ENCODE measurements at regions not wholly inside any gene's neighbourhood (a gene's known extent, or its start where the extent isn't known, plus 50 kb on each side); places are given as distances from the start of the nearest gene placed in this dataset.
A peak's percentile ranks its signal among the peaks of the same experiment; 100 is the strongest.

DNA sequence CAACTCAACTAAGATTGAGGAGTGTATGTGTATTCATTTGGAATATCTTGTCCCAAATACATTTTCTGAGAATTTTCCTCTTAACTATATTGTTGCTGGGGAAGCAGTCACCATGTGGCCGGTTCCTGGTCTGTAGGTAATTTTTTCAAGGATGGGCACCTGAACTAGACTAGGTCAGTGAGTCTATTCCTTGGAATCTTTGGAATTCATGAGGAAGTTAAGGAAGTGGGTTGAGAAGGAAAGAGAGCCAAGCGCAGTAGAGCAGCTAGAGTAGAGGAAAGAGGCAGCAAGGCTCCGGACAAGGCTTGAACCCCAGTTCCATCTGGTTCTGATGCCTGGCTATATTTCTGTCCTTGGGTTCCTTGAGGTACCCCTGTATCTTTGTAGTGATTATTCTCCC is 183.7 kb downstream of the DACT1 start:
- Histone ChIP-seq H3K36me3 (no peaks in the 10 kb centered on the region), H3K4me1 (peaks cover 9 to 17% of the 10 kb centered on the region in 2 donors), H3K9me3 (no peaks in the 10 kb centered on the region), H3K4me3 (no peak overlapping the region), H3K27me3 (no peaks in the 10 kb centered on the region), H3K27ac (no peak overlapping the region)
- ATAC-seq (no peak), DNase-seq (no peak)
- intact Hi-C loops (cut with DNase I; ENCODE audit: low total_unique reads), result loop anchor here (5.0 kb wide), 1 partner anchor 184 kb away; the partner anchor contains the start of gene DACT1
- TF ChIP-seq, protein P1, sequence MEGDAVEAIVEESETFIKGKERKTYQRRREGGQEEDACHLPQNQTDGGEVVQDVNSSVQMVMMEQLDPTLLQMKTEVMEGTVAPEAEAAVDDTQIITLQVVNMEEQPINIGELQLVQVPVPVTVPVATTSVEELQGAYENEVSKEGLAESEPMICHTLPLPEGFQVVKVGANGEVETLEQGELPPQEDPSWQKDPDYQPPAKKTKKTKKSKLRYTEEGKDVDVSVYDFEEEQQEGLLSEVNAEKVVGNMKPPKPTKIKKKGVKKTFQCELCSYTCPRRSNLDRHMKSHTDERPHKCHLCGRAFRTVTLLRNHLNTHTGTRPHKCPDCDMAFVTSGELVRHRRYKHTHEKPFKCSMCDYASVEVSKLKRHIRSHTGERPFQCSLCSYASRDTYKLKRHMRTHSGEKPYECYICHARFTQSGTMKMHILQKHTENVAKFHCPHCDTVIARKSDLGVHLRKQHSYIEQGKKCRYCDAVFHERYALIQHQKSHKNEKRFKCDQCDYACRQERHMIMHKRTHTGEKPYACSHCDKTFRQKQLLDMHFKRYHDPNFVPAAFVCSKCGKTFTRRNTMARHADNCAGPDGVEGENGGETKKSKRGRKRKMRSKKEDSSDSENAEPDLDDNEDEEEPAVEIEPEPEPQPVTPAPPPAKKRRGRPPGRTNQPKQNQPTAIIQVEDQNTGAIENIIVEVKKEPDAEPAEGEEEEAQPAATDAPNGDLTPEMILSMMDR (IDR thresholded peaks at IDR 0.05 in 4 of 5, conservative IDR thresholded peaks at IDR 0.05 in 1 of 5), result no peak
- no peak for TF ChIP-seq POLR2A (IDR thresholded peaks at IDR 0.05)
- in situ Hi-C loops (cut with MboI; ENCODE audit: low sequenced_read_pairs in 4 of 4), result no loop called here

DNA sequence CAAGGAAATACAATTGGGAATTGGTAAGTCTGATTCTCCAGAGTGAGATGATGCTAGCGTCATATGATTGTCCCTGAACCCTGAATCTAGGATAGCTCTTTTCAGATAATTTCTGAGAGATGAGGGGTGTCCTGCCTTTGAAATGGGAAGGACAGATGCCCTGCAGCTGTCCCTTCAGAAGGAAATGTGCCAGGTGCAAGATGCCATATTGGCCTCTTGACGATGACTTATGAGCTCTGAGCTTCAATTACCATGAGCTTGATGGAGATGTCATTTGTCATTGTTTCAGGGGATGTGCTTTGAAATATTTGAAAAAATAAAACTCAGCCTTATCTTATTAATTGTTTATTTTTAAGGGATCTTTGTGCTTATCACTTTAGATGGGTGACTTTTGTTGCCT is 185.1 kb downstream of the DACT1 start:
- intact Hi-C loops (cut with DNase I; ENCODE audit: low total_unique reads) (loop anchor here (5.0 kb wide), 1 partner anchor 186 kb away; the partner anchor contains the start of gene DACT1), in situ Hi-C loops (cut with MboI; ENCODE audit: low sequenced_read_pairs in 4 of 4) (no loop called here)
- no peaks in the 10 kb centered on the region for H3K36me3 ChIP-seq
- H3K4me3 ChIP-seq, result no peak overlapping the region
- peaks cover 9 to 17% of the 10 kb centered on the region in 2 donors for H3K4me1 ChIP-seq
- TF ChIP-seq, protein P1 (IDR thresholded peaks at IDR 0.05 in 4 of 5, conservative IDR thresholded peaks at IDR 0.05 in 1 of 5), result no peak
- no peak for TF ChIP-seq POLR2A (IDR thresholded peaks at IDR 0.05)
- no peak for DNase-seq
- ATAC-seq, result no peak
- no peaks in the 10 kb centered on the region for H3K27me3 ChIP-seq
- no peak overlapping the region for H3K27ac ChIP-seq
- no peaks in the 10 kb centered on the region for H3K9me3 ChIP-seq

DNA sequence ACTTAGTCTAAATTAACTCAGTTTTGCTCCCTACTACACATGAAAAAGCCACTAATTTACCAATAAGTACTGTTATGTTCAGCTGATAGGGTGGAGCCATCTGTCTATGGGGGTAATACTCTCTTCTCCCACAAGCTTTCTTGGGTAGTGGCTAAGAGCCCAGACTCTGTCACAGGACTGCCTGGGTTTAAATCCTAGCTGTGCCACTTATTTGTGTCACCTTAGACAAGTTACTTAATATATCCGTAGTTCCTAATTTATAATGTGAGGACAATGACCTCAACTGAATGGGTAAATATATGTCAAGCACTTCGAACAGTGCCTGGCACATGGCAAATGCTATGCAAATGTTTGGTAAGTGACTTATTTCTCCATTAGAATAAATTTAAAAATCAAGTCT is 185.6 kb downstream of the DACT1 start:
- H3K36me3 ChIP-seq, result no peaks in the 10 kb centered on the region
- no peaks in the 10 kb centered on the region for H3K9me3 ChIP-seq
- no peak overlapping the region for H3K4me3 ChIP-seq
- intact Hi-C loops (cut with DNase I; ENCODE audit: low total_unique reads), result loop anchor here (5.0 kb wide), 1 partner anchor 186 kb away; the partner anchor contains the start of gene DACT1
- peaks cover 9 to 17% of the 10 kb centered on the region in 2 donors for H3K4me1 ChIP-seq
- in situ Hi-C loops (cut with MboI; ENCODE audit: low sequenced_read_pairs in 4 of 4), result no loop called here
- TF ChIP-seq, protein P1 (IDR thresholded peaks at IDR 0.05 in 4 of 5, conservative IDR thresholded peaks at IDR 0.05 in 1 of 5), result no peak
- TF ChIP-seq POLR2A (IDR thresholded peaks at IDR 0.05), result no peak
- no peak overlapping the region for H3K27ac ChIP-seq
- no peaks in the 10 kb centered on the region for H3K27me3 ChIP-seq
- ATAC-seq (peak; percentile 61 to 97), DNase-seq (no peak)

DNA sequence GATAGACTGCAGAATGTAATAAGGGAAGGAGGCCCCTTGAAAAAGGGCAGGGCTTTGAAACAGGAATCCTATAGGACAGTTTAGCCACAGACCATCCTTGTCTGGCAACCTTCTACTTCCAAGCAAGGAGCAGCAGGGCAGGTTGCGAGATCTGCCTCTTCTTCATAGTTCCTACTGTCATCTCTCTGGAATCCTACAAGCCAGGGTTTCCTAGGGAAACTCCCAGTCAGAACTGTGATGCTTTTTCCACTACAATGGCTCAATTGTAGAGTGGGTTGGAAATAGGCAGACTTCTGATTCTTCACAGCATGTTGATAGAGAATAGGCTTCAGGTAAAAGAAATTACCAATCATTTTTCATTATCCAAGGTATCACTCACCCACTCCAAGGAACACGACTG is 186.3 kb downstream of the DACT1 start:
- ATAC-seq (no peak), DNase-seq (no peak)
- in situ Hi-C loops (cut with MboI; ENCODE audit: low sequenced_read_pairs in 4 of 4), result no loop called here
- Histone ChIP-seq H3K4me3 (no peak overlapping the region), H3K9me3 (no peaks in the 10 kb centered on the region), H3K36me3 (no peaks in the 10 kb centered on the region), H3K4me1 (peaks cover 9 to 17% of the 10 kb centered on the region in 2 donors), H3K27ac (no peak overlapping the region), H3K27me3 (no peaks in the 10 kb centered on the region)
- intact Hi-C loops (cut with DNase I; ENCODE audit: low total_unique reads), result loop anchor here (5.0 kb wide), 1 partner anchor 187 kb away; the partner anchor contains the start of gene DACT1
- TF ChIP-seq POLR2A (IDR thresholded peaks at IDR 0.05), result no peak
- TF ChIP-seq, protein P1 (IDR thresholded peaks at IDR 0.05 in 4 of 5, conservative IDR thresholded peaks at IDR 0.05 in 1 of 5), result no peak

DNA sequence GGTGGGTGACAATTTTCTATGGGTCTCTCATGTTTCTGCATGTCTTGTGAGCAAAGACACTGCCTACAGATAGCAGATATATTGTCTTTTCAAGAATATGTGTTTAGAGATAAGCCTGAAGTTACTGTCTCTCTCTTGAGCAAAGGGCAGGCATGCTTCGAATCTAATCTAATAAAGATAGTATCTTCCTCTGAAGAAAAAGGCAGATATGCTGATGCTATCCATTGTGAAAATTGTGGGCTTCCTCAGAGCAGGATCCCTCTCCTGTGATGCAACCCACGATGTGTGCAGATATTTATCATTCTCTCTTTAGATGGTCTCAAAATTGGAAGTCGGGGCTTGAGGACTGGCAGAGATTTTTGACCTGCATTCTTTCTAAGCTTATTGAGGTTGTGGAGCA is 187.0 kb downstream of the DACT1 start:
- TF ChIP-seq, protein P1 (IDR thresholded peaks at IDR 0.05 in 4 of 5, conservative IDR thresholded peaks at IDR 0.05 in 1 of 5), result no peak
- TF ChIP-seq POLR2A (IDR thresholded peaks at IDR 0.05), result no peak
- in situ Hi-C loops (cut with MboI; ENCODE audit: low sequenced_read_pairs in 4 of 4), result no loop called here
- DNase-seq (no peak), ATAC-seq (no peak)
- Histone ChIP-seq H3K9me3 (no peaks in the 10 kb centered on the region), H3K36me3 (no peaks in the 10 kb centered on the region), H3K4me3 (no peak overlapping the region), H3K4me1 (peaks cover 15 to 20% of the 10 kb centered on the region in 2 donors), H3K27ac (no peak overlapping the region), H3K27me3 (no peaks in the 10 kb centered on the region)
- intact Hi-C loops (cut with DNase I; ENCODE audit: low total_unique reads), result loop anchor here (5.0 kb wide), 1 partner anchor 187 kb away; the partner anchor contains the start of gene DACT1

All from gastrocnemius medialis (tissue), 4 donors.